ENCODE measurements at regions not wholly inside any gene's neighbourhood (a gene's known extent, or its start where the extent isn't known, plus 50 kb on each side); places are given as distances from the start of the nearest gene placed in this dataset.

DNA sequence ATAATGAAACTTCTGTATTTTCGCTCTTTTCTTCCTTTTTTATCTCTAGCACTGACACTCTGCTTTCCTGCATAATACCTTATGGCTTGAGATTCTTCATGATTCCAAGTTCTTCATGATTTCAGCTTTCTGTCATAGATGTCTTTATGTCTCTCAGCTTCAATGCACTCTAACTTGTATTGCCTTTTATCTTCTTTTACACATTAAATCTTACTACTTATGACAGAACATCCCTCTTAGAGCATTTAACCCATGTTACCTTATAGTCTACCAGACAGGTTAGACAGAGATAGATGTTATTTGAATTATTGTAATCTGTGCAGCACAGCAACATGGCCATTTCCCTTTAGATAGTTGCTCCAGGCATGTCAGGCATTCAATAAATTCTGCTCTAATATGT lies 1475.7 kb upstream of the TMEFF2 start (continued):
- no peak for TF ChIP-seq CTBP2 (IDR thresholded peaks at IDR 0.05; ENCODE audit: borderline replicate concordance, insufficient read depth, insufficient read length, low read length)
